Suppressor macrophage treated with lipopolysaccharide for 1 hour (primary cell): ENCODE measurements at regions not wholly inside any gene's neighbourhood (a gene's known extent, or its start where the extent isn't known, plus 50 kb on each side); places are given as distances from the start of the nearest gene placed in this dataset.

Experiments used
- DNase-seq, 3 donors: peaks; one replicate each; pipeline ENCODE4 v3.0.0-alpha.2; 2020 to 2022

DNA sequence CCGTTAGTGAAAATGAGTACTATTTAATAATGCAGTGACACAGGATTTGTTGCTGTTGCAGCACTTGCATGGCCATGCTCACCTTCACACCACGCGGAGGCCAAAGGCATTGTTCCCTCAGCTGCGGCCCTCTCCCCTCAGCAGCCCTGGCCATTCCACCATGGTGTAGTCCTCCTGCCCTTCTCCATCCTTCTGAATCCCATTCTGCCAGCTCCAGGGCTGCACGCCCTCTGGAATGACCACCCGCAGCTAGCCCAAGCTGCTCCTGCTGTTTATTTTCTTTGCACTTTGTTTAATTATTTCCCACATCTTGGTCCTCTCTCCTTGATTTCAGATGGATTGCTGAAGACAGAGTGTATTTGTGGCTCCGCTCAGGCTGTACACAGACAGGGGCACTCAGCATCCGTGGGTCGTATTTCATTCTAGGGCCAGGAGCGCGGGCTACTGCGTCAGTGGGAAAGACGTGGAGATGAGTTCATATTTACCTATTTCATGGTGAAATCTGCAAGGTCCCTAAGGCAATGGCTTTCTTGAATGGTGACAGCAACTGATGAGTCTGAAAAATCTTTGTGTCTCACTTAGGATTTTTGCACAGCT lies 81.4 kb upstream of the DUSP22 start:
- no peak for DNase-seq

GRCh38 chr6:211871-212497 lies 80.3 kb upstream of the DUSP22 start:
- DNase-seq: peak in 1 of 3 donors; percentile 27

DNA sequence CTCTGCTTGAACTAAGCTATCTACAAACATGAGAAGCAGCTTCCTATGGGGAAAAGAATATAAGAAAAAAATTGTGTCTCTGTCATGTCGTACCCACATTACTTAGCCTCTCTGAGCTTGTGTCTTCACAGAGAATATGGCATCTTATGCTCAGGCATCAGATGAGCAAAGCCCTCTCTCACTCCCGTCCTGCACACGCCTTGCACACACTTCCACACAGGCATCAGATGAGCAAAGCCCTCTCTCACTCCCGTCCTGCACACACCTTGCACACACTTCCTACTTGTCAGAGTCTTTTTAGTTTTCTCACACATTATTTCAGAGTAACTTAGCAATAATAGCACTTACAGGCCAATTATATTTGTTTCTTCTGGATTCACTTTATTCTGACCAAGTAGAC lies 79.0 kb upstream of the DUSP22 start:
- DNase-seq: no peak

GRCh38 chr6:214428-214827 lies 77.9 kb upstream of the DUSP22 start:
- no peak for DNase-seq

DNA sequence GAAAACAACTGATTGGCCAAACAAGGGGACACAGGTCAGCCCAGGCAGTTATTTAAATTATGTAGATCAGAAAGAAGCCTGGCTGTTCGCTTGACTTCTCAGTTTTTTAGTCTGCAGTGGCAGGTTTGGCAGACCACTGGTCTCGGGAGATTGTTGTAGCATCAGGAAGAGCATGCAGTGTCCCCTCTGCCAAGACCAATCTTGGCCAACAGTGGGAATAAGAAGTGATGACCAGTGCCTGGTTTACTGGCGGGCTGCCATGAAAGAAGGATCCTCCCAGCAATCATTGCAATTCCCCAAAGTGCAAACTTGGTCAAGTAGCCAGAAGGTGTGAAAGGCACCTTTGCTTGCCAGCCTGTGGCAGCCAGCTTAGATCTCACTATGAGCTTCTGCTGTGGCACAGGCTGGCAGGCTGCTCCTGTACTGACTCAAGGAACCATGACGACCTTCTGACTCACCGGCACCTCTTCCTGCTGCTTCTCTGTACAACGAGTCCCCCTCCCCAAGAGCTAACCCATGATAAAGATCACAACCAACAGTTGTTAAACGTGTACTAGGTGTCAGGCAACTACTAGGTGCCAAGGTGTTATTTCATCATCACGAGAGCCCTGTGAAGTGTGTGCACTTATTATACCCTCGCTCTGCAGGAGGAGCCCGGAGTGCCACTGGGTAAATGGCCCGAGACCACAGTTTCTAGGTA lies 76.8 kb upstream of the DUSP22 start:
- peak; percentile 40 to 57 (median 42) for DNase-seq

DNA sequence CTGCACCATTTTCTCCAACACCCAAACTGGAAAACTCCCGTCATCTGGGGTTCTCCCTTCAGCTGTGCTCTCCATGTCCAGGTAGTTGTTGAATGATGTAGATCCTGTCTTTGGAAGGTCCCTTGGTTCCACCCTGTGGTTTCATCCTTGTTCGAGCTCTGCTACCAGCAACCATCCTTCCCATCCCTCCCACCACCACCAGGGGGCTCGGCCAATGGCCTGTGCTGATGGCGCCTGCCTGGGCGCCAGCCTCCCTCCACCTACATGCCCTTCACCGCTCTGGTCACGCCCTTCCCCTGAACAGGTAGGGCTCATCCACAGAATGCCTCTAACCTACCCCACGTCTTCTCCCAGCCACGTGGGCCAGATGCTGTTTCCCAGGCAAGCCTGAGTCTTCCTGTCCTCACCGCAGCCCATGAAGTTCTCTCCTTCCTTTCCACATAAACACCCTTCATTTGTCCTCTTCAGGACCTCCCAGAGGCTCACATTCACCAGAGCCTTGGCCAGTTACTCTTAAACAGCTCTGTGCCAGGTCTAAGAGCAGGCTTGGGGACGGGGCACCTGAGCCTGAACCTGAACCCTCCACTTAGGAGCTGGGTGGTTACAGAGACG lies 75.1 kb upstream of the DUSP22 start:
- DNase-seq: peak; percentile 38 to 62 (median 47)

GRCh38 chr6:218153-219018 lies 73.9 kb upstream of the DUSP22 start:
- peak; percentile 29 to 49 (median 35) for DNase-seq

DNA sequence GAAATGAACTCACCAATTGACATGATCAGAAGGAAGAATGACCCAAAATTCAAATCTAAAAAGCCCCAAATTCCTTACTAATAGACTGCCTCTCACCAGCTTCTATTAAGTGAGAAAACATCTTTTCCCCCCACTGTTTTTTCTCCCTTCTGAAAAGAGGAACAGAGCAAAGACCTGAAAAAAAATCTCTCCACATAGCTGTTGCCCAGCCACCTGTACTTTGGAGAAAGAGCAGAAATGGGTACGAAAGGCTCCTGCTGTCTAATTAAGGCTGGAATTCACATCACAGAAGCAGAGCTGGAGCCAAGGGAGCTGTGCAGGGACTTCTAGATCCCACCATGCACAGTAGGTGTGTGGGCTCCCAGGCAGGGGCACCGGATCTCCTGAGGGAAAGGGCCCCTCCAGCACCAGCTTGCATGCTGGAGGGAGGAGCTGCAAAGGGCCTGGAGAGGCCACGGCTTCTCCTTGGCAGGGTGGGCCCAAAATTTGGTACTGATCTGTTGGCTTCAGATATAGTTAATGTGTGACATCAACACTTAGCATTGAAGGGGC lies 73.2 kb upstream of the DUSP22 start:
- DNase-seq: no peak

DNA sequence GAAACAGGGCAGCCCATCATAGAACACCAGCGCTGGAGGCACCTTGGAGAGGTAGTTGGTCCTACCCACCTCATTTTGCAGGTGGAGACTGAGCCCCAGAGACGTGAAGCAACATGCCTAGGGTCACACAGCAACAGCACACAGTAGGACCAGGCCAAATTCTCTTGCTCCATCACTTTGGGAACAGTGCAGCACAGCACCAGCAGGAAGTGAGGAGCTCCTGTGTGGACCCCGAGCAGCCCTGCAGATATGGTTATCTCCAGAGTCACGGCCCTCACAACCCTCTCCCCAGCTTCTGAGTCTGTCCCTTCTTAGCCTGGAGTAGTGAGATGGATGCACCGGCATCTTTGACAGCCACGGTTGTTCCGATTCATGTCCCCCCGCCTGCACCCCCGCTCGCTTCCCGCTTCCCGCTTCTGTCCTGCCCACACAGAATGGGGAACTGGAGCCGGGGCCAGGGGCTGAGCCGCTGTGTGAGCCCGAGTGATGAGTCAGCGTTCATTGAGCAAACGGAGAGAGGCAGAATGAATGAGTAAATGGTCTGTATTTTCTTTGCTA lies 72.6 kb upstream of the DUSP22 start:
- peak; percentile 95 to 96 (median 96) for DNase-seq

DNA sequence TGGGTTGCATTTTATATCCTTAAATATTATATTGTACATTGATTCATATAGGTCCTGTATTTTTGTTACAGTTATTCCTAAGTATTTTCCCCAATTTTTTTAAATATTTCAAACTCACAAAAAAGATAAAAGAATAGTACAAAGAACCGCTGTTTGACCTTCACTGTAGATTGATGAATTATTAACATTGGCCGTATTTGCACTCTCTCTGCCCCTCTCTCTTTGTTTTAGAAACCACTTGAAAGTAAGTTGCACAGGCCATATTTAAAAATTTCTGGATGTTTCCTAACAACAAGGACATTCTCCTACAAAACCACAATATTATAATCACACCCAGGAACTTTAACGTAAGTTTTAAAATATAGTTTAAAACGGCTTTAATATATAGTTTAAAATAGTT lies 72.0 kb upstream of the DUSP22 start:
- no peak for DNase-seq

DNA sequence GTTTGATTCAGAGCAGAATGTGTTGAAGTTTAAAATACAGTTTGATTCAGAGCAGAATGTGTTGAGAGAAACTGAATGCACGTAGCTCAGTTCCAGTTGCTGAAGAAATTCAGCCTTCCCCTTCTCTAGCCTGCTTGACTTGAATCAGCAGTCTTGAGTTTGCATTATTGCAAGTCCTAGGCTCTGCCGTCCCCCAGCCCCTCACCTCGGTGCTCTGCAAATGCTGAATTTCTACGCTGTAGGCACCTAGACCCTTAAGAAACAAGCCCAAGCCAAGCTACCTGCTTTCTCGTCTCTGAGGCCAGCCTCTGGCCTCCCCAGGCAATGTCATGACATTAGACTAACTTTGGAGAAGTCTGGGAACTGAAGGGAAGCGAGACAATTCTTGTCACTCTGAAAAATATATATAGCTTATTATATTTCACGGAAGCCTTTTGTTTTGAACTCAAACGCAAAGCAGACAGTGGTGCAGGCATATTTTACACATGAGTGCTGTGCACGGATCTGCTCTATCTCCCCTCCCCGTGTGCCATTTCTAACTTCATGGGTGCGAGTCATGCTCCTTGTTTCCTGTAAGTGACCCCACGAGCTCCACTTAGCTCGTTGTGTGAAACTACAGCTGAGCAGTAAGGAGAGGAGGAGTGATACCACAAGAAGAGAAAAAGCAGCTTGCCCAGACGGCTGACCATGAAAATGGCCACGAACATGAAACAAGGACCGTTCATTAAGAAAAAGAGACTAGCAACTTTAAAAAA lies 71.4 kb upstream of the DUSP22 start:
- DNase-seq: peak; percentile 37 to 57 (median 45)

DNA sequence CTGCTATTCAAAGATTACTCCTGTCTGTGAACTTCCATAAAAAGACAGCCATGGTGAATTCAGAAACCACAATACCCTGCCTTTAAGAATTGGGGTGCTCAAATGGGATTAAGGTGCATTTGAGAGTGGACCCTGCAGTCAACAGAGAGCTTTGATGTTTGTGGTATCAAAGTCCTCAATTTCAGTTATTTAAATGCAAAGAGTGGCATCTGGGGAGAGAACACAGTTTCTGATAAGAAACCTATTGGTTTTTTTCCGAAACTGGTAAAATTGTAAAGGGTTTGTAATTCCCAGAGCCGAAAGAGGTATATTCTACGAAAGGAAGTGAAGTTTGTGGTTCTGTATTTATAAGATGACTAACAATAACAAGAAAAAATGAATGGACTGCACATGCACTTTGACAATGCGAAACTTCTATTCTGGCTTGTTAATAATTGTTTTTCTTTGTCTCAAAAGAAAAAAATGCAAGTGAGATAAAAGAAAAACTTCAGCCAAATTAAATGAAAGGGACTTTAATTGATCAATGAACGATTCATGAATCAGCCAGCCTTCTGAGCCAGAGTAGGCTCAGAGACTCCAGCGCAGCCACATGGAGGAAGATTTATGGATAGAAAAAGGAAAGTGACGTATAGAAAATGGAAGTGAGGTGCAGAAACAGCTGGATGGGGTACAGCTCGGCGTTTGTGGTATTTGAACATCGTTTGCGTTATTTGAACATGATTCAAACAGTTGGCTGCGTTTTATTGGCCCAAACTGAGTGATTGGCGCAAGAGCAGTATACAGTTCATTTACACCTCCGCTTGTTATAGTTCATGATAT lies 70.5 kb upstream of the DUSP22 start:
- peak in 1 of 3 donors; percentile 40 for DNase-seq

GRCh38 chr6:222468-222867 lies 69.8 kb upstream of the DUSP22 start:
- DNase-seq: no peak

DNA sequence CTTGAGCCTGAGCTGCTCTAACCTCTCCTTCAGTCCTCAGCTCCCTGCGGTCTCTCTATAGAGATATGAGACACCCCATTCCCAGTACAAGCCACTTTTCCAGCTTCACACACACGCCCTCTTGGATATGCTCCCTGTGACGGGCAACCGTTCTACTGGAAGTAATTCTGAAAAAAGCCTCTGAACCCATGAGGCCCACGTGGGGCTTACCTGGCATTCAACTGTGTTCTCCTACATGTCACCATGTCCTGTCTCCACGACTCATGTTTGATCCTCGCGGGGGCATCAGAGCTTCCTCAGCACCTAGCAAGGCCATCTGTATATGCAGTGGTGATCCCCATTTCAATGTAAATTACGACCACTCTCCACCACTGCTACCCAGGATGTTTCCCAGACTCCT lies 69.2 kb upstream of the DUSP22 start:
- DNase-seq: no peak

DNA sequence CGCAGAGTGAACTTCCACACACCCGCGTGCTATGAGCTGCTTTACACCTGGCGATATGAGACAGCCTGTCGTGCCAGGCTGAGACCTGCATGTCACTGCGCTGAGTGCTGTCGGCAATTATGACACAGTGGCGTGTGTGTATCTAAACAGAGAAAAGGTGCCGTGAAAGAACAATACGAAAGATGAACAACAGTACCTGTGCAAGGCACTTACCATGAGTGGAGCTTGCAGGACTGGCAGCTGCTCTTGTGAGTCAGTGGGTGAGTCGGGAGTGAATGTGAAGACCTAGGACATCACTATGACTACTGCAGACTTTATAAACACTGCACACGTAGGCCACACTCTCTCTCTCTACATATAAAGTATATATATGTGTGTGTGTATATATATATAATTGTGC lies 68.5 kb upstream of the DUSP22 start:
- peak in 1 of 3 donors; percentile 49 for DNase-seq

DNA sequence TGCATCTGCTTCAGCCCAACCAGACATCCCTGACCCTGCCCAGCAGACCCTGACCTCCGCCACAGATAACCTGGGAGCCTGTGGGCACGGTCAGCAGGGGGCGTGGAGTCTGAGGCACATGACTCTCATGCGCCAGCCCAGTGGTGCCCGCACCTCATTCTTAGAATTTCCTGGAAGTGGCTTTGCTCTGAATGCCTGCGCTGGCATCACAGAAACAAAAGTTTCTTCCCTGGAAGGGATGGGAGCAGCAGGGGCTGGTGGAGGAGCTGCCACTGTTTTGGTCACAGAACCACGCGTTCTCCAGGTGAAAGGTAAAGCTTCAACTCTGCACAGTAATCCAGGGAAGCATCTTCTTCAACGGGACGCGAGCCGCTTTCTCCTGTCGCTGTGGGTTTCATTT lies 67.9 kb upstream of the DUSP22 start:
- DNase-seq: no peak

DNA sequence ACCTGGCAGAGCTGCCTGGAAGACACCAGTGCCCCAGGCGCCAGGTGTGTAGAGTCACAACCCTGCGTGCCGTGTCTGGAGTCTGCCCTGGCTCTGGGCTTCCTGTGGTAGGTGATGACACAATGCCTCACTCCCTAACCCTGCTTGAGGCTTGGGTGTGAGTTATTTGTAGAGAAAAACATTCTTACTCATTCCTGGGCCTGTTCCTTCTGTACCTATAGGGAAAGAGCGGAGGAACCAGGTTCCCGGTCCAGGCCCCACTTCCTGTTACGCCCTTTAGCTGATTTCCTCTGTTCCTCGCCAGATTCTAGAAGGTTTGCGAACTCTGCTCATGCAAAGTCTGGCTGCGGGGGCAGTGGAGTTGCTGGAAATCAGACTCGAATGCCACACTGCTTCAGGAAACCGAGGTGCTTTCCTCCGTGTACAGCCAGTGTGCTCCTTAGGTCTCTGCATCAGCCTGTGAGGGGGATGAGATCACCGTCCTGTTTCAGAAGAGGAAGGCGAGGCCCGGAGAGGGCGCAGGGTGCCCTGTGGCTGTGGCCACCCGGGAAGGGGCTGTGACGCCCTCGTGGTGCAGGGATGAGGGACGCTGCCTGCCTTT lies 67.1 kb upstream of the DUSP22 start:
- DNase-seq: peak; percentile 92 to 97 (median 93)

DNA sequence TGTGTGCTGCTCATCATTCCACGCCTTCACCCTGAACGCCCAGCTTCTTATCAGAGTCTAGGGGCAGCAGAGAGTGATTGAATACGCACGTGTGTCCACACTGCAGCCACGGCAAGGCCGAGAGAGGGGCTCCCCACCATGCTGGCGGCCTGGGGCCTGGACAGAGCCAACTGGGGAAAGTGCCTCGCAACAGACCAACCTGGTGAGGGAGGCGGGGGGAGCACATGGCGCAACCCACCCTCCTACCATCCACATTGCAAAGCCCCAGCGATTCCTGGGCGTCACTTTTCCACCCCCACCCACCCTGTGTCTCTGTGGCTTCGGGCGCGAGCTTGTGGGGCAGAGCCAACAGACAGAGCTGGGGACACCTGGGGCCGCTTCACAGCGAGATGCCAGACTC lies 66.4 kb upstream of the DUSP22 start:
- DNase-seq: no peak

GRCh38 chr6:226516-227073 lies 65.7 kb upstream of the DUSP22 start:
- DNase-seq: no peak
